ENCODE measurements at regions not wholly inside any gene's neighbourhood (a gene's known extent, or its start where the extent isn't known, plus 50 kb on each side); places are given as distances from the start of the nearest gene placed in this dataset.

DNA sequence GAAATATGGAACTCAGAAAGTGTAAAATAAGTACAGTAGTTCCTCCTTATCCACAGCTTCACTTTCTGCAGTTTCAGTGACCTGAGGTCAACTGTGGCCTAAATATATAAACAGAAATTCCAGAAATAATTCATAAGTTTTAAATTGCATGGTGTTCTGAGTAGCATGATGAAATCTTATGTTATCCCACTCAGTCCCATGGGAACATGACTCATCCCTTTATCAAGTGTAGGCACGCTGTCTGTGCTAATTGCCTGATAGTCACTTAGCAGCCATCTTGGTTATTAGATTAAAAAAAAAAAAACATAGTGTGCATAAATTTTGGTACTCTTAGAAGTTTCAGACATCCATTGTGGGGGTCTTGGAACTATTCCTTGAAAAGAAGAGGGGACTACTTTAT lies 983.4 kb upstream of the ADGRL3 start:
- DNase-seq, result no peak

DNA sequence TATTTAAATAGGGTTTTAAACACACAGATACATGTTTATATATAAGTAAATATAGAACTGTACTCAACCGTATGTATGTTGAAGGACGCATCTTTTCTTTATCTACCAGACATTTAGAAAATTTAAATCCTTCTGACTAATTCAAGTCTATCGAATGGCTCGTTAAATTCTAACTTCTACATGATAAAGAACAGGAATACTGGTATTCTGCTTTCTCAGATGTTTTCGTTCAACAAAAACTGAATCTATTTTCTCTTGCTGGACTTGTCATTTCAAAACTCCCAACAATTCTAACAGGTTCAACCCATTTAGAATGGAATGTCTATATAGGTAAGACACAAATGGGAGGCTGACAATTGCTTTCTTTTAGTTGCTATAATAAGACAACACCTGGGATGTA lies 978.3 kb upstream of the ADGRL3 start:
- no peak for DNase-seq

DNA sequence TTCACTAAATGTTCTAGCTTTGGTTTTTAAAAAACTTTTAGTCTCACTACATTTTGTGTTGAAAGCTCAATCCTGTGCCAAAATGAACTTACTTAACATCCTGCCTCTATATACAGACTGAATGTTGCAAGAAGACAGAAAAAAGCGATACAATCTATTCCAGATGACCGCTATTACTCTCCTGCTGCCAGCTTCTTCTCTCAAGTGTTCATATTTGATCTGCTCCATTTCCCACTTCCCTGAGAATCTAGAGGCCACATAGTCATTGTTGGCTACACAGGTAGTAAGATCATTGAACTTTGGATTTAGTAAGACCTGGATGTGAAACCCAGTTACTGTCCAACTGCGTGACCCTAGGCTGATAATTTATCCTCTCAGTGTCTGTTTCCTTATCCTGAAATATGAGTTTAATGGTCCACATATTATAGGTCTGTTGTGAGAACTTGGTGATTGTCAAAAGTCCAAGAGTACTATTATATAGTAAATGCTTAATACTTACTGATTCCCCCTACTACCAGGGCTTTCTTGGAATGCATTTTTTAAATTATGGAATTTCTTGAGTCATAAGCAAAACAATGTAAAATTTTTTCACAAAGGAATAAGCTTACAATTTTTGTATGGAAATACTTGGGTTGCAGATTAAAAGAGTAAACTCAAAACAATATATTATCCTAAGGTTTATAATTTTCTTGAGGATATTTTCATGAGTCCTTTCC lies 976.8 kb upstream of the ADGRL3 start:
- no peak for DNase-seq

- DNase-seq, result peak; percentile 6
Observed at GRCh38 chr4:60241866-60242265, 958.3 kb upstream of the ADGRL3 start.

DNA sequence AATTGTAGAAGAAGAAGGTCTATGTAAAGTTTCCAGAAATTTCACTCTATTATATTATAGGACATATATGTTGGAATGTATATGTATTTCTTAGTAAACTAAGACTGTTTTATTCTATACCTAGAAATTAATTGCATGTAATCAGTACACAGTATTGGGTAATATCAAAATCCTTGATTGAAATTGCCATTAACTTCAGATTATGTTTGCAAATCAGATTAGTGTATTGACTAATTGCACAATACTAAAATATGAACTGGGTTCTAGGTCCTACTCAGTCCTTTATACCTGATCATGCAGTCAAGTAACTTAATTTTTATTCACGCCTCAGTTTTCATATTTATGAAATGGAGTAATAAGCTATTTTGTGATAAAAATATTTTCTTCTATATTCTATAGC lies 950.3 kb upstream of the ADGRL3 start:
- DNase-seq, result no peak

DNA sequence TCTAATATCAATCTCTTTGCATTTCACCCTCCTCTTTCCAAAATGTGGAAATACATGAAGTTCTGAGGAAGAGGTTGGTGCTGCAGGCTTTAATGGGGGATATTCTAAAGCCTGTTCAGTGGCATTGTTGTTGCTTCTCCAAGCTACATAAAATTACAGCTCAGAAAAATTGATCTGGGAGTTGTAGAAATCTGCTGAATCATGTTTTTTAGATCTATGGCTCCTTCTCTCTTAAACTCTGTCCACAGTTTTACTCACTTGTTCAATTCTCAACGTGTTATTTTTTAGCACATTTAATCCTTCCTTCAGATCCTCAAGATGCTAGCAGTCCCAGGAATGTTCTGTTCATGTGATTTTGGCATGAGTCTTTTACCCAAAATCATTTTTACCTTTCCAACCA lies 949.5 kb upstream of the ADGRL3 start:
- DNase-seq, result no peak

- no peak for DNase-seq
Observed at GRCh38 chr4:60259781-60260180, 940.3 kb upstream of the ADGRL3 start.

DNA sequence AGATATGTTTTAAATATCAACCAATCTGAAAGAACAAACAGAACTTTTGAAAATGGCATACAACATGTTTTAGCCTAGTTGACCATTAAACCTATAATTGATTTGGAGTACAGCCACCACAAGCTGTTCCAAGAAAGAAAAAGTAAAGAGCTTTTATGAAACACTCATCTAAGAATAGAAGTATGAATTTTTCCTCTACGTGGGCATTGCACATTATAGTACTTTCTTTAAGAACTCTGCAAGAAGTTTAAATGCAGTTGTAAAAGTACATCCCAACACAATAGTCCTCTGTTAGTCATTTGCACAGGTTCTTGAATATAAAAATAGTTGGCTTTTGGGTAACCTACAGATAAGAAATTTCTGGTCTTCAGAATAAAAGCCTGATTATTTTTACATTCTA lies 933.6 kb upstream of the ADGRL3 start:
- DNase-seq, result no peak

DNA sequence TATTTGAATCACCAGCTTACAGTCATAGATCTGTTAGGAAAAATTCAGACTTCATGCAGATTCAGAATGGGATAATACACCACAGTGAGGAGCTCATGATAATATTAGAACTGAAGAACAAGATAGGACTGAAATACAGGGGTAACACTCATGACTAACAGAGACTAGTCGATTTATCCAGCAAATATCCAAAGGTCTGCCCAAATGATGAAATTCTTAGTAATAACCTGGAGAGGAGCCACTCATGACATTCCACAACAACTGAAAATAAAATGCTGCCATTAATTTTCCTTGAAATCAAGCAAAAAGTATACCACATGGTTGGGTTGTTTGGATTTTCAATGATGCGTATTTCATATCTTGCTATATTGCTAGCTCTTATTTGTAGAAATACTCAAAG lies 903.7 kb upstream of the ADGRL3 start:
- DNase-seq, result no peak

DNA sequence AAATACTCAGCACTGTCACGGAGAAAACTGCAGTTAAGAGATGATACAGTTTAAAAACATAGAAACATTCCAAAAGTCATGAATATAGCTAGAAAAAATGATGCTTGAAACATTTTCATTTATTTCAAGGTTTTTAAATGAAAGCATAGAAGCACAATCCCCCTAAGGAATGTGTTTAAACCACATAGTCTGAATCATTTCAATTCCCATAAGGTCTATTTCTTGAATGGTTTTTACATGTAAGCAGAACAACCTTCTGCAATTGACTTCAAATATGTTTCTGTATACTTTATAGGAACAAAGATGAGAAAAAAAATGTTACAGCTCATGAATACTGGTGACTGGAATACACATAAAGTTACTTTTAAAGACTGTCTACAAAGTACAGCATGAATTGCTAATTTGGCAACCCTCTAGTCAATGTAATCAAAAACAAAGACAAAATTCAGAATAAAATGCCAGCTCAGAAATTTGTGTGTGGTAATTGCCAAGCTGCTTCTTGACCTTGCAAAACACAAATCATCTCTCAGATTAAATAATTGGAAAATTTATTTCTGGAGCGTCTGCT lies 886.4 kb upstream of the ADGRL3 start:
- DNase-seq, result no peak

- DNase-seq, result no peak
Observed at GRCh38 chr4:60314416-60314815, 885.7 kb upstream of the ADGRL3 start.

GRCh38 chr4:60315586-60315985 lies 884.5 kb upstream of the ADGRL3 start:
- no peak for DNase-seq

GRCh38 chr4:60326735-60327134 lies 873.4 kb upstream of the ADGRL3 start:
- DNase-seq, result no peak

- DNase-seq, result no peak
Observed at GRCh38 chr4:60327651-60328050, 872.5 kb upstream of the ADGRL3 start.

GRCh38 chr4:60344908-60345307 lies 855.2 kb upstream of the ADGRL3 start:
- DNase-seq, result no peak

- DNase-seq, result no peak
Observed at GRCh38 chr4:60345392-60345791, 854.7 kb upstream of the ADGRL3 start.

GRCh38 chr4:60359746-60360367 lies 840.3 kb upstream of the ADGRL3 start:
- no peak for DNase-seq

- no peak for DNase-seq
Observed at GRCh38 chr4:60365176-60365575, 835.0 kb upstream of the ADGRL3 start.

DNA sequence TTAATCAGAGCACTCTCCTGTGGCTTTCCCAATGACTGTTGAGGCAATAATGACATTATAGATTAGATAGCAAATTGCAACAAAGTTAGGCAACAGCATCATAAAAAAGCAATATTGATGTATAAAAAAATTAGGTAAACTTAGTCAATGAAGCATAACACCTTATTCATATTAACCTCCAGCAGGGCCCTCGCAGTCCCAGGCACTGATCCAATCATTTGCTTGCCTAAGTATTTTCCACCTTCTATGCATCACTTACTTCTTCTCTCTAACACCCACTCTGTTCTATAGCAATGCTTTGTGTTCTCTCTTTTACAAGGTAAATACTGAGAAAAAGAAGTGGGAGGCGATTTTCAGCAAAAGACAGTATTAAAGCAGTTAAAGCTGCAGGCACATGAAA lies 833.5 kb upstream of the ADGRL3 start:
- DNase-seq, result peak; percentile 34

DNA sequence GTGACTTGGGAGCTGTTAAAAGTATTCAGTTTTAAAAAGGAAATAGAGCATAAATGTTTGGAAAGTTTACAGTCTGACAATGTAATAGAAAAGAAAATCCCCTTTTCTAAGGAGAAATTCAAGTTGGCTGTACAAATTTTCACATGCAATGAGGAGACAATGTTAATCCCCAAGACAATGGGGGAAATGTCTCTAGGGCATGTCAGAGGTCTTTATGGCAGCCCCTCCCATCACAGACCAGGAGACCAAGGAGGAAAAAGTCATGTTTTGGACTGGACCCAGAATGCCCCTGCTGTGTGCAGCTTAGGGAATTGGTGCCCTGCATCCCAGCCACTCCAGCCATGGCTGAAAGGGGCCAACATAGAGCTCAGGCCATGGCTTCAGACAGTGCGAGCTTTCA lies 831.1 kb upstream of the ADGRL3 start:
- DNase-seq, result no peak

DNA sequence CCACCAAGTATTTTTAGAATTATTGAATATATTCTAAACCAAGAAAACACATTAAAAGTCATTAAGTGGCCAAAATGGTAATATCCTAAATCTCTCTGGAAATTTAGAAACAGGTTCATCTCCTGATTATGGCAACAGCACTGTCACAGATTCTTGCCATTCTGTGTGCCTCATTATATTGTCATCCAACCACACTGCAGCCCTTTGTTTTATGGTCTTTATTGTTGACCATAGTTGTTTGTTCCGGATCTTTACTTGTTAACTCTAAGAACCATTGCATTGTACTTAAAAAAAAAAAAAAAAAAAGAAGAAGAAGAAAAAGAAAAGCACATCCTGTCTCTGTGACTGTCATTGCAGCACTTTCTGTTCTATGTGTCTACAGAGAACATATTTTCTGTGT lies 822.1 kb upstream of the ADGRL3 start:
- no peak for DNase-seq

GRCh38 chr4:60384516-60384915 lies 815.6 kb upstream of the ADGRL3 start:
- DNase-seq, result no peak

- DNase-seq, result no peak
Observed at GRCh38 chr4:60389633-60390032, 810.5 kb upstream of the ADGRL3 start.

DNA sequence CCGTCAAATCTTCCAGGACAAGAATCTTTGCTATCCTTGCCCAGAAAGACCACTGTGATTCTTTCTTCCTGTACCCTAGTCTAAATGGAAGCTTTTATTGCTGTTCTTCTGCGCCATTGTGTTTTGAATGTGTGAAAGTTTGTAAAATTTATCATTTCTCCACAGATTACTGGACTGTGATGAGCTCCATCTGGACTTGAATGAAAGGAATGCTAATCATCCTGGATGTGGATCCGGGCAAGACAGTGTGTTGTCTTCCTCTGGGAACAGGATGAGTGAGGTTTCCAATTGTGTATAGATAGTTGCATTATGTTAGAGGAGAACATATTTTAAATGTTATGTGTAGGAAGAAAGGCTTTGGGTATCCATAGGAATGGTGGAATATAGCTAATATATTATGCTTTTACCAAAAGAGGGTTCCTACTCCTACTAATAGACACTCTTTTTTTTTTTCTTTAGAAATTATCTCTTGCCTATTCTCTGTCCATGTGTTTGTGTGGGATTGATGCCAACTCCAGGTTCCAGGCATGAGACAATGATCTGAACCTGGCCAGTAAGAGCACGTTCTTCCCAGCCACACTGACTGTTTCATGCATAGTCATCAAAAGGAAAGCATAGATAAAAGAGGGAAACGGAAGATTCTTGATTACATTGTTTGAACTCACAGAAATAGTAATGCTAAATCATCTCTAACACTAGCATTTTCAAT lies 803.6 kb upstream of the ADGRL3 start:
- no peak for DNase-seq
